GM10248 (cell line): ENCODE measurements at regions not wholly inside any gene's neighbourhood (a gene's known extent, or its start where the extent isn't known, plus 50 kb on each side); places are given as distances from the start of the nearest gene placed in this dataset.

Source experiments
- CTCF ChIA-PET: fragments of 300-600 bp; sonication (Branson Sonifier 250); formaldehyde crosslinking; extraction: SDS; loops from one replicate; lab custom pipeline; 2021; ENCODE audit warnings: antibody characterized with exemption; lab: Yijun Ruan, JAX
- POLR2A ChIA-PET: fragments of 350-650 bp; sonication (Branson Sonifier 250); formaldehyde crosslinking; extraction: SDS; loops from one replicate; lab custom pipeline; 2020; ENCODE audit warnings: antibody characterized with exemption; lab: Yijun Ruan, JAX
- DNase-seq: peaks from one replicate; pipeline ENCODE4 v3.0.0; 2012; ENCODE audit errors: extremely low spot score
- CTCF ChIP-seq: IDR thresholded peaks from 2 replicates; pipeline ENCODE4 v1.5.1; 2012; ENCODE audit warnings: mild to moderate bottlenecking, low read depth; ENCODE audit errors: extremely low read depth, missing control alignments, control extremely low read depth

GRCh38 chr3:87044846-87045245 is 53.9 kb upstream of the VGLL3 start:
- no peak for DNase-seq
- ChIA-PET CTCF (interaction anchor here (0.8 to 1.2 kb wide), 3 partner anchors 12 to 35 kb away, joined by 3 to 4 read pairs (median 4); no protein-coding TSS in a partner anchor), POLR2A (no interaction called here)
- TF ChIP-seq CTCF = no peak

DNA sequence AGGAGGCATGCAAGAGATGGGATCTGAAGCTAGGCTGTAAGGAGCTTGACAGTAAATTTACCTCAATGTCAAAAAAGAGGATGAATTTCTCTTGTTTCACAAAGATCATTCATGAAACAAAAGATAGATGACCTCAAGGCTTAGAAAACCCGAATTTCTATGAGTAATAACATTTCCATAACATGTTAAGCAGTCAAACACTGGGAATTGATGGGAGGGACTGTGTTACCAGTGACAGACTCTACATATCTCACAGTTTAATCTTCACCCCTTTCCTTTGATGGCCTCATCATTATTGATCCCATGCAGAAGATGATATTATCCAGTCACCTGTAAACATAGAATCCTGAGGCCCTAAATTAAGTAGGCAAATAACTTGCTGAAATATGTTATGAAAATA is 53.5 kb upstream of the VGLL3 start:
- ChIA-PET POLR2A (no interaction called here), CTCF (interaction anchor here (1.2 kb wide), 1 partner anchor 13 kb away, joined by 4 read pairs; no protein-coding TSS in a partner anchor)
- DNase-seq = no peak
- TF ChIP-seq CTCF = no peak

DNA sequence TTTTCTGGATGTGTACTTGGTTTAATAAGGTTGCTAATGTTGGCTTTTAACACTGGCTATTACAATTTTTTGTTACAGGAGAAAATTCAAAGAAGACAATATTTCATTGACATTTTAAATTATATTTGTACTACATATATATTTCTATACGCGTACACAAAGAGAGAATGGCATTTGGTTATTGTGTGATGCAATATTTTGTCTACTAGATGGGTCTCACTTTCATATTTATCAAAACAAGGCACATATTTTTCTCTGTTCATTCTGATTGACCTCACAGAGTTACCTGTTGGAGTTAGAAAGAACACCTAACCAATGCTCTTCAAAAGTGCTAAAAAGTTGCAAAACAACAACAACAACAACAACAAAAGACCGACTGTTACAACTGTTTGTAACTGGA is 50.2 kb upstream of the VGLL3 start:
- POLR2A ChIA-PET = no interaction called here
- DNase-seq = no peak
- CTCF ChIA-PET = no interaction called here
- no peak for TF ChIP-seq CTCF
